GM21360 (cell line): ENCODE measurements at regions not wholly inside any gene's neighbourhood (a gene's known extent, or its start where the extent isn't known, plus 50 kb on each side); places are given as distances from the start of the nearest gene placed in this dataset.

ENCODE experiments used
- ATAC-seq: cut with Tn5 transposase; IDR thresholded peaks from one replicate; pipeline ENCODE4 v1.9.1; 2021; ENCODE audit warnings: mild to moderate bottlenecking, moderate library complexity; ENCODE audit not compliant: unreplicated experiment

DNA sequence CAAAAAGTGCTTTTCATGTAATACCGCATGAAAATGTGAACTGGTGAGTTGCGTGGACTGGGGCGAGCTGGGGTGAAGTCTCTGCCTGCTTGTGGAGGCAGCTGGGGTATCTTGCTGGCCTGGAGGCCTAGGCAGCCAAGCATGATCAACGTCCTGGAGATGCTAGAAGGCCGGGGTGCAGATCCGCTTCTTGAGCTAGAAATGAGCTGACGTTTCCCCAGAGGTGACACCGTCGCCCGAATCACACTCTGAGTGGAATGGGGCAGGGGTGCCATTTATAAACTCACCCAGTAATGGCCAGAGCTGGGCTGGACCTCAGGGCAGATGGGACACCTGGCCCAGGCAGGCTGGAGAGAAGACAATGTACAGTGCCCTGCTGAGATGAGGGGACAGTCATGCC, 1513.0 kb downstream of the TBC1D22A start:
- ATAC-seq: no peak

DNA sequence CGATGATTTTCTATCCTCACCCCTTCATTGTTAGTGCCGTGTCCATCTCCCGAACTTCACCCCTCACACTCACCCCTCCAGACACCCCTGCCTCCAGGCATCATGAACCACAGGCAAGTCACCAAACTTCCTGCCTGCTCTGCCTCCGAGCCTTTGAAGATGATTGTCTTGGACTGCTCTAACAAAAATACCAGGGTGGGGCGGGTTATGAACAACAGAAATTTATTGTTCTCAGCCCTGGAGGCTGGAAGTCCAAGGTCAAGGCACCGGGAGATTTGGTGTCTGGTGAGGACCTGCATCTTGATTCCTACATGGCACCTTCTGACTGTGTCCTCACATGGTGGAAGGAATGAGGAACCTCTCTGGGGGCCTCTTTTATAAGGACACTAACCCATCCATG, 1508.3 kb downstream of the TBC1D22A start:
- ATAC-seq: no peak

DNA sequence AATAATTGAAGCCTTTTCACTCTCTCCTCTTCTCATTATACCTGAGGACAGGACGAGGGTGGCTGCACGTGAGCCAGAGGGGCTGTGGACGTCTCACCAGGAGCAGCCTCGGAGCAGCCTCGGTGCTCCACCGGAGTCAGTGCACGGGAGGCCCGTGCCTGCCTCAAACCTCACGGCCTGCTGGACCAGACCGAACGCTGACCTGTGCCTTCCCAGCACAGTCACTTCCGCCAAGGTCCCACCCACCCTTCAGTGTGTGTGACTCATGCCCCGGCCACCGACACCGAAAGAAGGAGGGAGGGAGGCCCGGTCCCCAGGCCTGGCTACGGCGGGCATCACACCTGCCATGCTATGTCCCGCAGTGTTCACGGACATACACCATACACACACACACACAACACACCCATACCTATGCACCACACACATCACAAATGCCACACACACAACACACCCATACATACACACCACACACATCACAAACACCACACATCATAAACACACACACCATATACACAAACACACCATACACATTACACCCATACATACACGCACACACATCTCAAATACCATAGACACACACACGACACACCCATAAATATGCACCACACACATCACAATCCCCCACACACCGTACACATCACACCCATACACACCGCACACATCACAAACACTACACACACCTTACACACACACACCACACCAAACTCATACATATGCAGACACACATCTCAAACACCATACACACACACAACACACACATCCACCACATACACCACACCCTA, 1506.5 kb downstream of the TBC1D22A start:
- ATAC-seq: no peak

DNA sequence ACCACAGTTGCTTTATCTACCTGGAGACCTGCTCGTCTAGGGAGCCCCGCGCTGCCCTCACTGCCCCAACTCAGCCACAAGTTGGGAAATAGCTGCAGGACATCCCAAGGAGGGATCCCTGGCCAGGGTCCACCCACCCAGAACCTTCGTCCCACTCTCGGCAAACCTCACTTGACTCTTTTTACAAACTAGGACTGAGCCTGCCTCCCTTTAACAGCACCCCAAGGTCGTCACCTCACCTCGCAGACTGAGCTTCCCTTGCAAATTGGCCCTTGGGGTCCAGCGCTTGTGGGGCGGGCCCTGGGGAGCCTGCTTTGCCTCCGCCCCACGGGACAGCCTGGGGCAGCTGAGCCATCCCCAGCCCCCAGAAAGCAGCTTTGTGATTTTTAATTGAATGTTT, 1505.8 kb downstream of the TBC1D22A start:
- no peak for ATAC-seq

DNA sequence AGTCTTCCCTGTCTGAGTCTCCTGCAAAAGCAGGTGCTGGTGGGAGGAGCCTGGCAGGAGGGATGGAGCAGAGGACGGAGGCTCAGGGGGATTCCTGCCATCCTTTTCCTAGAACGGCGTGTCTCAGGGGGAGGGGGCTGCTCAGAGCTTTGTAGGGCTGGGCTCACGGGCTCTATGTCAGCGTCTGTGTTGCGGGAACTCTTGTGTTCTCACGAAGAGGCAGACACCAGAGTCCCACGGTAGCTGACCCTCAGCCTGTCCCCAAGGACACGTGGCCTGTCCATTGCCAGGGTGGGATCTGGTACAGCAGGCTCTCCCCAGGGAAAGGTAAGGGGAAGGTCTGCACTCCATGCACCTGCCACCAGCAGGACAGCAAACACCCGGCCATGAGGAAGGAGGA, 1505.2 kb downstream of the TBC1D22A start:
- no peak for ATAC-seq

DNA sequence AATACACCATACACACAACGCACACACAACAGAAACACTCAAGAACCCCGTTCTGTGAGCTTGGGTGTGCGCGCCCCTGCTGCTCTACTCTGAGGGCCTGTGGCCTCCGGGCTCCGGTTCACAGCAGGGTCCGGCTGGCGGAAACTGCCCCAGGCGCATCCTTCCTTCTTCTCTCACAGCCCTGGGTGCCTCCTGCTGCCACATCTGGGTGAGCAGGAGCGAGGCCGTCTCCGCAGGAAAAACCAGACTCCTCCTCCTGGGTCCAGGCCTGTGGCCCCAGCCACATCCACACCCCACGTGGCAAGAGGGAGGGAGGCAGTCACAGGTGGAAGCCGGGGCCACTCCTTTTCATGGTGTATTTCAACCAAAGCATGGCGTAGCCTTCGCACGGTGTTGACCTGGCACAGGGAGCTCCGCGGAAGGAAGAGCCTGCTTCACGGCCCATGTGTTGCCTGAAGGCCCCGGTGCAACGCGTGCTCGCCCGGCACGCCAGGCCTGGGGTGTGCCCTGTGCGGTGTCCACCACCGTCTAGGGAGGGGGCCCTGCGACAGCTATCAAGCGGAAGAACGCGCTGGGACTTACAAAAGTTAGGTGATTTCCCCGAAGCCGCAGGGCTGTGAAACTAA, 1502.7 kb downstream of the TBC1D22A start:
- no peak for ATAC-seq

DNA sequence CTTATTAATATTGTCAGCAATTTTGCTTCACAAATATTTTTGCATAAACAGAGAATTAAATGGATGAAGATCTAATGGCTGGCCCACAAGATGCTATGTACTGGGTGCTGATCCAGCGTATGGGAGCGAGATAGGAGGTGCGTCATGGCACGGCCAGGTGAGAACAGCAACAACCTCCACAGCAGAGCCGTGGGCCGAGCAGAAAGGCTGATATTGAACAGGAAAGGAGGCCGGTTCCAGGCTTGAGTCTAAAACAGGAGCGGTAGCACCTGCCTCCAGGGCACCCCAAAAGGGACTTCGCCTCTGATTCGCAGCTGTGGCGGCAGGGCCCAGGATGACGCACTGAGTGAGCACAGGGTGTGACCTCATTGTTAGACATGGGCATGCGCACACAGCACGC, 1502.1 kb downstream of the TBC1D22A start:
- ATAC-seq: no peak

DNA sequence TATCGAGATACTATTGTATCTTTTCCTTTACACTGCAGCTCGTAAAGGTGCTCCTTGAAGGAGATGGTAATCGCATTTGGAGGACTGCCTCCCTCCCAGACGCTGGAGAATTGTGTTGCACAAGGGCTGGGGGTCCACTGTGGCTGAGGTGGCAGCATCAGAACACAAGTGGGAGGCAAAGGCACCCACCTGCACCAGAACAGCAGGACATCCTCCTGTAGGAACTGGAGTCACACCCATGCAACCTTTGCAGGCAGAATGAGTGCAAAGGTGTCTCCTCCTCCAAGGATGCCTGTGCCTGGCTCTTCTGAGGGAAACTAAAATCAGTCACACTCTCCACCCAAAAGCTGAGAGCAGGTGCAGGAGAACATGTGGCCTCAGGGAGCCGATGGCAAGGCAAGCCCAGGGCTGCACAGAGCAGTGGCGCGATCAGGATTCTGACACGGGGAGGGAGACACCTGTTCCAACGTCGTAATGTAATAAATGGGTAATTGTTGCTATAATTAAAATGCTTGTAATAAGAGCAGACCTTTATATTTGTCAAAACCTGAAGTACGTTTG, 1501.4 kb downstream of the TBC1D22A start:
- ATAC-seq: no peak

DNA sequence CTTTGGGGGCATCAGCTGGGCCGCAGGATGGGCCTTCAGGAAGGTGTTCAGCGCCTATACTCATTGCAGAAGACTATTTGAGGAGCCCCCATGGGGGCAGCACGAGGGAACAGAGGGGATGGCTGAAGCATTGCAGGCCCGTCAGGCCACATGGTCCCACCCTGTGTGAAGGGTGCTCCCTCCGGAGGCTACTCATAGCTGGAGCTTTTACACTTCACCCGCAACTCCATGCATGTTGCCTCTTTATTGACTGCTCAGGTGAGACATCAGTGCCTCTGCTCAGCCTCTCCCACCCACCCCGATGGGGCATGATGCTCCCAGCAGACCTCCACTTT, 1500.9 kb downstream of the TBC1D22A start:
- ATAC-seq: no peak

DNA sequence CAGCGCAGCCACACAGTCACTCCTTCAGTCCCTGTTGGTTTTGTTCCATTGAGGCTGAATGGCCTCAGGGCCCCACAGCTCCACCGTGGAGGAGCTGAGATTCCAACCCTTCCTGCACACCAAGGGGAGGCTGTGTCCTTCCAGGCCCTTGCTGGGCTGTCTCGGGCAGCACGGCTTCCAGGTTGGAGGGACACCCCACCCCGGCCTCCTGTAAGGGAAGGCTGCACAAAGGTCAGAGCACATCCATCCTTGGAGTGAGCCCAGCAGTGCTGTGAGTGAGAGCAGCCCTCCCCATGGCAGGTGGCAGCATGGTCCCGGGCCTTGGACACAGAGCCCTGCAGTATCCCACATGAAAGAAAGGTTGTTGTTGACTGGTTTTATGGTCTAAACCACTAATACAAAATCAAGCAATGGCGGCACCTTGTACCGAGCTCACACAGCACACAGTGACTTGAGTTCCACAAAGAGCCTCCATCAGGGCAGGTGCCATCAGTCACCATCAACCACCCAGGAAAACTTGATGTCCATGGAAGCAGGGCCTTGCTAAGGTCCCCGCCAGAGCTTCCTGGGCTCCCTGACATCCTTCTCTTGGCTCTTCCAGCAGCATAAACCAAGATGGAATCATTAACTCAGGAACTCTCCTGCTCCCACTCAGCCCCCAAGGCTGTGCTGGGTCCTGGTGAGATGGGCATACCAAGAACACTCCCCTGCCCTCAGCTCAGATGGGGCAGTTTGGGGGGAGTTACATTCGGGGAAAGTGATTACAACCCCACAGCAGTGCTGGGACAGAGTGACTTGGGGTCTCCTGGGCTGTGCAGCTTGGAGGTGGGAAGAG, 1500.4 kb downstream of the TBC1D22A start:
- ATAC-seq: no peak

DNA sequence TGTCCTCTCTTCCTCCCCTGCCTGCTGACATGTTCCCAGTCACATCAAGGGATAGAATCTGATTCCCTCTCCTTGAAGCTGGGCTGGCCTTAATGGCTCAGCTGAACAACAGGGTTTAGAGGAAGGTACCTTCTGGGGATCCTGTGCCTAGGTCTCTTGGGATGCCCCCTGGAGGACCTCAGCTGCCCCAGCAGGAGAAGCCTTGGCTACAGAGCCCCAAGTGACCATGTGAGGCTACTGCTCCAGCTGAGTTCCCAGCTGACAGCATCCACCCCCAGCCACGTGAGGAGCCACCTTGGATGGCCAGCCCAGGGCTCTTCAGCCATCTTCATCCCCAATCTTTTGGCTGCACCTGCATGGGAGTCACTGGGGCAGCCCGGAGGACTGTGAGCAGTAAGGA, 1499.3 kb downstream of the TBC1D22A start:
- no peak for ATAC-seq

DNA sequence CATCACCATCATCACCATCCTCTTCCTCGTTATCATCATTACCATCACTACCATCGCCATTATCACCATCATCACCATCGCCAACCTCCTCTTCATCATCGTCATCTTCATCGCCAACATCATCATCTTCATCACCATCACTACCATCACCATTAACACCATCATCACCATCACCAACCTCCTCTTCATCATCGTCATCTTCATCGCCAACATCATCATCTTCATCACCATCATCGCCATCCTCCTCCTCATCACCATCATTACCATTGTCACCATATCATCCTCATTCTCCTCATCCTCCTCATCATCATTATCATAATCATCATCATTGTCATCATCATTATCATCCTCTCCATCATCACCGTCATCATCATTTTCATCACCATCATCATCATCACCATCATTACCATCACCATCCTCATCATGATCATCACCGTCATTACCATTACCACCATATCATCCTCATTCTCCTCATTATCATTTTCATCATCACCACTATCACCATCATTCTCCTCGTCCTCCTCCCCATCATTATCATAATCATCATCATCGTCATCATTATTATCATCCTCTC, 1498.7 kb downstream of the TBC1D22A start:
- ATAC-seq: no peak

DNA sequence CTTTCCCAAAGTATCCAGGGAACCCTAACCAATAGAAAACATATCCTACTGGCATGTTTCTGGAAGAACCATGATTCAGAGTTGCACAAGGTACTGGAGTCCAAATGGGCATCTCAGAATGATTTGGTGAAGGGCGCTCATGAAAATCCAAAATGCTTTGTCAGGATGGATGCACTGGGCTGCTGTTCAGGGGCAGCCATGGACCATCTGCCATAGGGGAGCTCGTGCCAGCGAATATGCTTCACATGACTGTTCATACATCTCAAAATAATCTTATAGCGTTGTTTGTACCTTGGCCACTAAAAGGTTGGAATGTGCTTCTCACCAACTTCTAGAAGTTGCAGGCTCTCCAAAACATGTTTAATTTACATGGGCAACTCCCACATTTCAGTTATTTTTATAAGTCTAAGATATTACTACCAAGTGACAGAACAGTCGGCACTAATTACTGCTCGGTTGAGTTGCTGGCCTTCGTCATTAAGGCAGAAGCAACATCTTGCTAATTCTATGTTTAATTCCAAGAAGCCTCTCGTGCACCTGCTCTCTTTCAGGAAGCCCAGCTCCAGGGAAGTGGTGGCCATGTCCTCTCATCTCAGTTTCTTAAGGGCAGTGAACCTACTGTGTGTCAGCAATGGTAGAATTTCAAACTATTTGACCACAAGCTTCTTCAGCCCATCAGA, 1497.7 kb downstream of the TBC1D22A start:
- ATAC-seq: no peak

DNA sequence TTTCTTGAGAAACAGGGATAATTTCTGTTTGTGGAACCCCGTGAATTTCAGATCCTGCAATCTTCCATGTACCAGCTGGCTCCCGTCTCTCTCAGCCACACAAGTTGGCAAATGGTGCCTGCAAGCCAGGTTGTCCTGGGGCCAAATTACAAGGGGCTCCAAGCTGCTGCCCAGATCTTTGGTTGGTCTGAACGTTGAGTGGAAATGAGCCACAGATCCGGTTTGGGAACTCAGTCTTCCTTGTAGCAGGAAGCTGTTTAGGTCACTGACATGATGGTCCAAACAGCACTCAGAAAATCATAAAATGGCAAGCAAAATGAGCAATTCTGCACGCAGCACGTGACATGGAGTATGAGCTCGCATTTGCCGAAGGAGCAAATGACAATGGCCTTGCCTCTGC, 1496.4 kb downstream of the TBC1D22A start:
- no peak for ATAC-seq

DNA sequence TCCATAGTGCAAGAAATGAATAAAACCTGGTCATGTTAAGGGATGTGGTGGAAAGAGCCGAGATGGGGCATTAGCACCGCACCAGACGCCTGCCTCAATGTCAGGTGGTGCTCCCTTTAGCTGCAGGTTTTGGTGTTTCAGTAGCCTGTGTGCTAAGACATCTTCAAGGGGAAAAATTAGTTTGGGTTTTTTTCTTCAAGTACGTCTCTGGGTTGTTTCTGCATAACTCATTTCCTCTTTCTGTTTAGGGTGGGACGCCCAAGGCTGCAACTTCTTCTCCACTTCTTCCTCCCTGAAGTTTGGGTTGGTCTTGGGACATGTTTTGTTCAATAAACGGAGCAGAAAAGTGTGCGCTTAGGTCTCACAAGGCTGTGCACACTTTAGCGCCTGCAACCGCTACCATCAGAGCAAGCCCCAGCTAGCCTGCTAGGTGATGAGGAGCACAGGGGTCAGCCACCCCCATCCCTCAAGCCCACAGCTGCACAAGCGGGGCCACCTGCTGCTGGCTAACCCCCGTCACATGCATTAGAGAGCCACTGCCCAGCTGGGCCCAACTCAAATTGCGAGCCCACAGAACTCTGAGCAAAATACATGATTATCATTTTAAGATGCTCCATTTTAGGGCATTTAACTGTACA, 1495.7 kb downstream of the TBC1D22A start:
- ATAC-seq: no peak

DNA sequence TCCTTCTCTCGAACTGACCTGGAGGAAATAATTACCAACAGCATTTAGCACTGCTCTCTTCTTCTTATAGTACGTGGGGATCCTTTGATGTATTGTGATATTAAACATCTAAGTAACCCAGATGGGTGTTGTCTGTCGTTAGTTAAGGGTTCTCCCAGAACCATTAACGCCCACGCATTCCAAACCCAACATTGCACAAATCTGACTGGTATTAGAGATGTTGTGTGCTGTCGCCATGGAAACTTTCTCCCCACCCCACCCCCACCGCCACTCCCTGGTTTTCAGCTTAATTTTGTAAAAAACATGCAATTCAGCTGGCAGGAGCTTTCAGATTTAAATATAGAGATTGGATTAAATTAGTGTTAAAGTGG, 1495.2 kb downstream of the TBC1D22A start:
- no peak for ATAC-seq

DNA sequence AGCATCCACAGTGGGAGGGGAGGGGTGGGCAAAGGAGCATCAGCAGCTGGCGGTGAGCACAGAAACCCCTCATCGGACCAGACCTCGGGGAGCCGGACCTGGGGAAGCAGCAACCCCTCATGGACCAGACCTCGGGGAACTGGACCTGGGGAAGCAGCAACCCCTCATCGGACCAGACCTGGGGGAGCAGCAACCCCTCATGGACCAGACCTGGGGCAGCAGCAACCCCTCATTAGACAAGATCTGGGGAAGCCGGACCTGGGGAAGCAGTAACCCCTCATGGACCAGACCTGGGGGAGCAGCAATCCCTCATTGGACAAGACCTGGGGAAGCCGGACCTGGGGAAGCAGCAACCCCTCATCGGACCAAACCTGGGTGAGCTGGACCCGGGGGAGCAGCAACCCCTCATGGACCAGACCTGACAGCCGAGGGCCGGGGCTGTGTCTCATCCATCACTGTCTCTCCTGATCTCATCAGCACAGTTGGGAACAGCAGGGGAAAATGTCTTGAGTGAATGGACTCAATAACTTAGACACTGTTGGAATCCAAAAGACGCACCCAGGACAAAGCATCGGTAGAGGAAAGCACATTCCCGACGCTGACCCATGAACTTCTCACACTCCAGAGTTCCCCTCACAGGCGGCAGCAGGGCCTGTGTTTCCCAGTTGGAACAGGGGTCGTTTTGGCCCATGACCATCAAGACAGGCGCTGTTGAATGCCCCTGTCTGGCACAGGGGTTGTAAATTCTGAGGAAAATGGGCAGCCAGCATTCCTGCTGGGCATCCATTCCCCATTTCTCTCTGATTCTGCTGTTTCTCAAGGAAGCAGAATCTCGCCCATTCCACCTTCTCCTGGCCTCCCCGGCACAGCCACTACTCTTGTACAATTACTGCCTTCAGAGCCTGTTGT, 1494.6 kb downstream of the TBC1D22A start:
- ATAC-seq: no peak

DNA sequence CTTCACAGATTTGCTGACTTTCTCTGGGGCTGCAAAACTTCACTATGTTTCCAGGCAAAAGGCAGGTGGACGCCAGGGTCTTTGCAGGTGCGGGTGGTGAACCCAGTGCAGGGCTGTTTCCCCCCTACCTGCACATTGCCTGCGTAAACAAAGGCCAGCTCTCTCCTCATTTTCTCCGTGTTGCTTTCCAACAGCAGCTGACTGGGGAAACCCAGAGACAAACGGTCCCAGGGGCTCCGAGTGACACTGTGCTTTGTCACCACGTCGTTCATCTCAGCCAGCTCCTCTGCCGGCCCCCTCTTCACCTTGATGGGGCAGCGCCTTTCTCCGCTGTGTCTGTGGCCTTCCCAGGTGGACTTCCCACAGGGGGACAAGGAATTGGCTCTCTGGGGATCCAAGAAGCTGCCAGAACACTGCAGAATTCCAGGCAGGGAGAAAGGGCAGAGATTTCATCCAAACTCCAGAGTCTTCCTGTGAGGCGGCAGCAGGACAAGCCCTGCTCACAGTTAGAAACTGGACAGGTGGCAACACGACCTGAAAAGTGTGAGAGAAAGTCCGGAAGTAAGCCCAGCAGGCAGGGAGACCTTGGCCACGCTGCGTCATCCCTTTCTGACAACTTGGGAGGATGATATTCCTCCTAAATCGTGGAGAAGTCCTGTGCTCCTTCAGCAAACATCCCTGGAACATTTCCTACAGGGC, 1493.7 kb downstream of the TBC1D22A start:
- no peak for ATAC-seq
